Upper lobe of left lung (tissue), 4 donors: ENCODE measurements at regions not wholly inside any gene's neighbourhood (a gene's known extent, or its start where the extent isn't known, plus 50 kb on each side); places are given as distances from the start of the nearest gene placed in this dataset.

ENCODE experiments used
- CTCF ChIP-seq, 6 experiments: fragments of 450-650 bp in 4 of 6; fragments of 200-600 bp in 2 of 6; sonication (generic) in 2 of 6; IDR thresholded peaks; one replicate each; pipeline ENCODE4 v1.5.1; 2016 to 2019; ENCODE audit warnings: antibody characterized with exemption in 6 of 6
- EP300 ChIP-seq, 4 donors: sonication (generic); formaldehyde crosslinking; IDR thresholded peaks; one replicate each; pipeline ENCODE4 v1.5.1; 2017; ENCODE audit warnings: antibody characterized with exemption in 4 of 4, control low read depth in 2 of 4
- POLR2A ChIP-seq, 4 donors: fragments of 450-650 bp; IDR thresholded peaks; one replicate each; pipeline ENCODE4 v1.5.1; 2016 to 2017; ENCODE audit warnings: antibody characterized with exemption in 4 of 4, mild to moderate bottlenecking in 2 of 4

- TF ChIP-seq CTCF (IDR thresholded peaks at IDR 0.05) (no peak), POLR2A (IDR thresholded peaks at IDR 0.05) (no peak), EP300 (IDR thresholded peaks at IDR 0.05) (no peak)
Observed at GRCh38 chr9:31606678-31607077, 777.8 kb upstream of the ACO1 start.
